DMS79 (cell line): ENCODE measurements at regions not wholly inside any gene's neighbourhood (a gene's known extent, or its start where the extent isn't known, plus 50 kb on each side); places are given as distances from the start of the nearest gene placed in this dataset.

Experiments used
- DNase-seq: peaks from one replicate; lab custom pipeline; 2025; lab: John Stamatoyannopoulos, UW

GRCh38 chr2:217625557-217626169, 377.1 kb downstream of the TNS1 start:
- no peak for DNase-seq

DNA sequence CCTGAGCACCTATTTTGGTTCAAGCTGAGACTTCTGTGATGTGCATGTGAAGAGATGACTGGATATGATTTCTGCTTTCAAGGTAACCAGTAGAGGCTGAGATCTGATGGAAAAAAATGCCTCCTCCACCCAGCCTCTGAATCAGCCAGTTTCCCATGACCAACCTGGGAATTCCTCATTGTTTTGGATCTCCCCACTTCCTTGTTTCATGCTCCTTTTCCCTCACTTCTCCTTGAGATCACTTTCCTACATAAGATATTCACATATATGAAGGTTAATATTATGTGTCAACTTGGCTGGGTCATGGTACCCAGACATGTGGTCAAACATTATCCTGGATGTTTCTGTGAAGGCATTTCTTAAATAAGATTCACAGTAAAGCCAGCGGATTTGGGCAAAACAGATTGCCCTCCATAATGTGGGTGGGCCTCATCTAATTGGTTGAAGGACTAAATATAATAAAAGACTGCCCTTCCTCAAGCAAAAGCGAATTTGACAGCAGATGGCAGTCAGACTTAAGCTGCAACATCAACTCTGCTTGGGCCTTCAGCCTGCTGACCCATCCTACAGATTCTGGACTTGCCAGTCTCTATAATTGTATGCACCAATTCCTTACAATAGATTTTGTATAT, 379.4 kb downstream of the TNS1 start:
- no peak for DNase-seq

DNA sequence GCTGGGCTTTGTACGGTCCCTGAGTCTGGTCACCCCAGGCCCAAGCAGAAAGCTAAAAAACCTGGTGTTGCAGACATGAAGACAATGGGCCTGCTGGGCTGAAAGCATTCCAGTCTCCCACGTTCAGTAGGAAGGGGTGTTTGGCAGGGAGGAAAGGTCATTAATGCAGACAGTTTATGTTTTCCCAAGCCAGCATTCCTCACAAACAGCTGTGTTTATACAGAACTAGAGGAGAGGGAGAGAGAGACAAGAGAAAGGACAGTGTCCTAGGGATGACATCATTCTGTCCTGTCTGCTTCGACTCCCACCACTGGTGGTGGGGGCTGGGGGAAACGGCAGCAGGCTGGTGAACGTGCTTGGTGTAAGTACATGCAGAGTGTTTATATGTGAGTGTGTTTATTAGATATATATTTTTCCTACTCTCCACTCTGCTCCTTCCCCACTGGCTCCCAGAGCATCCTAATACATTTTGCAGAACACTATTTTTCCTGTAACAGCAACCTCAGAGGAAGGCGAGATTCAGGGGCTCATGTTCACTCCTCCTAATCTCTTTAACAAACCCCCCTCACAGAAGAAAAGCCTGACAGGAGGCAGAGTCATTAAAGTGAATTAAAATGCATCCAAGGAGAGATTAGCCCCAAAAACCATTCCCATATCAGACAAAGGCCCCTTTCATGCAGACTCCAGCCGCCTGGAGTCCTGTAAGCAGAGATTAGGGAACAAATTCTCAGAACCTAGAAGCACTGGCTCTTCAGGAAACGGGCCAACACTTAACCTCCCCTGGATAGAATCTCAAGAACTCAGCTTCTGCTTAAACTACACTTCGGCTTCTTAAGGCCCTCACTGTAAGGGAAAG, 380.4 kb downstream of the TNS1 start:
- DNase-seq, result no peak

- DNase-seq, result no peak
Observed at GRCh38 chr2:217621391-217621801, 381.4 kb downstream of the TNS1 start.

DNA sequence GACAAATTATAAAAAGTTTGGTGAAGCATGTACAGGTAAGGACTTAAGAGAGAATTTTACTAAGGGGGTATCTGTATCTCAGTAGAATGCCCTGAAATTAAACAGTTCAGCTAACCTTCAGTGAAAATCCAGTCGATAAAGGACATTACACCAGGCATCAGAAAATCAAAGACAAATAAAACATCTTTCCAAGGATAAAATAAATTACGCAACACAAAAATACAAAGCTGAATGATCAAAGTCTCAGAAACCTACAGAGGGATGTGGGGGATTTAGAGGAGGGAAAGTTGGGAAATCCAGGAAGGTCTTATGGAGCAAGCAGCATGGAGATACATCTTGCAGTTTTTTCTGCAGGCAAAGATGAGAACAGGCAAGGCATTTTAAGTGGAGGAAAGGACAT, 384.1 kb downstream of the TNS1 start:
- DNase-seq, result no peak

- no peak for DNase-seq
Observed at GRCh38 chr2:217617616-217618022, 385.2 kb downstream of the TNS1 start.

DNA sequence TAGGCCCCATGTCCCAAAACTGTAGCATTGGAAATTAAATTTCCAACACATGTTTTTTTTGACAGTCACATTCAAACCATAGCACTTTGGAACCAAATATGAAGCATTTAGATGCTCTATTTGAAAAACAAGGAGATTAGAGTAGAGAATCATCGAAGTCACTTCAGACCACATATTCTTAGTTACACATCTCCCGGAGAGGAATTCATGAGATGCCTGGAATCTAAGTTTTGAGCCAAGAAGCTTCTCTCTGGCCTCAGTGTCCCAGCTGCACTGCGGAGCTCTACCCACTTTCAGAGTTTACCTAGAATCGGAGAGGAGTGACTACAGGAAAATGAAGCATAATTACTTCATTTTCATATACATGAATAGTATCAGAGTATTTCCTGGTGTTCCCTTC, 385.9 kb downstream of the TNS1 start:
- no peak for DNase-seq

- DNase-seq, result no peak
Observed at GRCh38 chr2:217615171-217615570, 387.6 kb downstream of the TNS1 start.

GRCh38 chr2:217614498-217614897, 388.3 kb downstream of the TNS1 start:
- DNase-seq, result no peak

DNA sequence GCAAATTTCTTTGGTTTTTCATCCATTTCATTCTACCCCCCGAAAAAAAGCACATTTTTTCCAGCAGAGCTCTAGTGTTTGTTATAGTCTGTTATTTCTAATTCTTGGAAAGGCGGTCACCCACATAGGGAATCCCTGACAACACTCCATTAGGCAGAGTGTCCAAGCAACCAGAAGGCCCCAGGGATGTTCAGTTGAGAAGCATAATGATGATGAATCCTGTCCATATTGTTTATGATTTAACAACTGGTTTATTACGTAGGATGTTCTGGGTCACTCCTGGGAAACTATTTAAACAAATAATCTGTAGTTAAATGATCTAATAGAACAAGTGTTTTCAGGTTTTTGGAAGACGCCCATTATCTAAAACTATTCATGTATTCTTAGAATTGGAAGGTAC, 388.7 kb downstream of the TNS1 start:
- no peak for DNase-seq

- DNase-seq, result no peak
Observed at GRCh38 chr2:217612920-217613319, 389.9 kb downstream of the TNS1 start.

DNA sequence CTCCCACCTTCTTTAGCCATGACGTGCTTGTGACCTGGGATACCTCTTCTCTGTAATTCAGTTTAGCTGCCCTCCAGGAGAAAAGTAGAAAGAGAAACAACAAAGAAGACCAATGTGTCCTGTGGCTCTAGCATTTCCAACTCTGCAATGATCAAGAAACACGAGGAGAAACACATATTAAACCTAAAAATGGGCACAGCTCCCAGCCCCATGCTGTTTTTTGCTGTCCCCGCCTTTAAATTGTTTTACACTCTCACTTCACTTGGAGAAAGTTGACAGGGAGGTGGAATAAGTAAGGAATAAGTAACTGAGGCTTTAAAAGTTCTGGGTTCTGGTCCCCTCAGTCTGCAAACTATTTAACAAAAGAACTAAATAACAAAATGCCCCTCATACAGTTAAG, 390.6 kb downstream of the TNS1 start:
- no peak for DNase-seq

- DNase-seq, result no peak
Observed at GRCh38 chr2:217611626-217612127, 391.1 kb downstream of the TNS1 start.

GRCh38 chr2:217611056-217611455, 391.7 kb downstream of the TNS1 start:
- no peak for DNase-seq

- no peak for DNase-seq
Observed at GRCh38 chr2:217610401-217610814, 392.4 kb downstream of the TNS1 start.

- no peak for DNase-seq
Observed at GRCh38 chr2:217609952-217610351, 392.8 kb downstream of the TNS1 start.

- DNase-seq, result no peak
Observed at GRCh38 chr2:217606296-217606695, 396.5 kb downstream of the TNS1 start.

DNA sequence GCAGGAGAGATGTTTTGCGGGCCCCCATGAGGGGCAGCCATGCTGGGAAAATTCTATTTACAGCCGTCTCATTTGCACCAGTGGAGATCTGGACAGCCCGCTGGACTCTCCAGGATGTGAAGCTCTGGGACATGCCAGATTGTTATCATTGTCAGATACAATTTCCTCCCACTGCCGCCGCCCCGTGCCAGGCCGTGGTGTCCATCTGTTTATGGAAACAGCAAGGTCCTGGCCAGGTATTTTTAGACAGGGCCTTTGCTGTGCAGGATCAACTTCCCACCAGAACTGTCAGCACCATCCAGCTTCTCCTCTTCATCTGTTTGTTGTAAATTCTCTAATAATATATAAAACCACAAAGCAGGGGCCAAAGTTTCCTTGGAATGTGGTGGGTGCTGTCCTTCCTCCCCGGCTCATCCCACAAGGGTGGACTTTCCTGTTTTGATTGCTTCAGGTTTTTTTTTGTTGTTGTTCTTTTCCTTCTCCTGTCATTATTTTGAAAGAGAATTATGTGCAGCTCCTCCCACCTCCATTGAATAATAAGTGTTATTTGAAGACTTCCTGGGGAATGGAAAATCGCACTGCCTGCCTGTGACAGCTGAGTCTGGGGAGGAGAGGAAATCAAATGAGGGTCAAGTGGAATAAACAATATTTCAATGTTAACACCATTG, 398.1 kb downstream of the TNS1 start:
- DNase-seq, result no peak

GRCh38 chr2:217601601-217602000, 401.2 kb downstream of the TNS1 start:
- DNase-seq, result no peak

GRCh38 chr2:217599906-217600305, 402.9 kb downstream of the TNS1 start:
- DNase-seq, result no peak

DNA sequence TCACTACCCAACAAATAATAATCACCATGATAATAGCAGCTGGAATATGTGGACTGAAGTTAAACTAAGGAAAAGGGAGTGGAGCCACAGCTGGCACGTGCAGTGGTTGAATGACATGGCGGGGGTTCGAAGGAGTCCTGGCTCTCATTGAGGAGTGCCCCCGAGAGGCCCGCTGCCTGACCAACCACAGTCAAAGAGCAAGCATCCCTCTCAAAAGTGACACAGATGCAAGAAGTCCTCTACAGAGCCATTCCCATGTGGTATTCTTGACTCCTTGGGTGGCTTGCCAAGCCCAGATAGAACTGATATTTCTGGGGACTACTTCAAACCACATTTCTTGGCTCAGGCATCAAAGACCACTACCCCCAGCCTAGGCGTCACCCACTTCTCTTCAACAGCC, 405.1 kb downstream of the TNS1 start:
- no peak for DNase-seq

GRCh38 chr2:217597145-217597544, 405.6 kb downstream of the TNS1 start:
- no peak for DNase-seq
